ENCODE measurements at regions not wholly inside any gene's neighbourhood (a gene's known extent, or its start where the extent isn't known, plus 50 kb on each side); places are given as distances from the start of the nearest gene placed in this dataset.

- ChIA-PET CTCF (no interaction called here), POLR2A (no interaction called here)
- intact Hi-C loops (cut with micrococcal nuclease), result no loop called here
- H3K4me3 ChIP-seq (ENCODE audit: control extremely low read depth in 1 of 5, extremely low read depth in 1 of 5, insufficient read depth in 1 of 5, low read depth in 2 of 5, low read length in 4 of 5), result no peak overlapping the region
- H3K4me2 ChIP-seq (replicated peaks; ENCODE audit: low read depth, low read length, poor library complexity, severe bottlenecking), result no peak overlapping the region
- no peak for ATAC-seq (ENCODE audit: low read depth)
- no peaks in the 10 kb centered on the region for H3K79me2 ChIP-seq (ENCODE audit: control insufficient read depth, insufficient read depth, low read length)
- no peaks in the 10 kb centered on the region for H3K9me3 Mint-ChIP-seq (ENCODE audit: insufficient read depth)
- H3K4me1 ChIP-seq (ENCODE audit: control insufficient read depth in 2 of 2, insufficient read depth in 2 of 2, low read length in 2 of 2), result peaks cover 0 to 4% of the 10 kb centered on the region in 2 donors
- H3K27me3 Mint-ChIP-seq, result no peaks in the 10 kb centered on the region
- no peaks in the 10 kb centered on the region for H3K9me3 ChIP-seq (ENCODE audit: control extremely low read depth in 1 of 3, control insufficient read depth in 2 of 3, insufficient read depth in 1 of 3, low read length in 2 of 3)
- peaks cover 3% of the 10 kb centered on the region for H3K4me1 Mint-ChIP-seq
- H3K27me3 ChIP-seq (replicated peaks in 1 of 4; ENCODE audit: control extremely low read depth in 1 of 4, control insufficient read depth in 3 of 4, insufficient read depth in 4 of 4, low read length in 3 of 4), result no peaks in the 10 kb centered on the region
- H4K20me1 ChIP-seq (ENCODE audit: control insufficient read depth, insufficient read depth, low read length, poor library complexity, severe bottlenecking), result no peaks in the 10 kb centered on the region
- H3K9ac ChIP-seq (ENCODE audit: low read length), result no peak overlapping the region
- no peaks in the 10 kb centered on the region for H3K36me3 ChIP-seq (replicated peaks in 1 of 2; ENCODE audit: control extremely low read depth in 1 of 2, control insufficient read depth in 1 of 2, extremely low read depth in 1 of 2, insufficient read depth in 2 of 2, low read length in 1 of 2)
- DNase-seq, result no peak
- no peak overlapping the region for H2AFZ ChIP-seq (ENCODE audit: insufficient read depth, low read depth, low read length, poor library complexity, severe bottlenecking)
- no peak overlapping the region for H3K4me3 Mint-ChIP-seq
- 14% methylated on average over 1 of the region's 2 CpGs for WGBS (ENCODE audit: insufficient coverage)
- no peak overlapping the region for H3K27ac Mint-ChIP-seq
- TF ChIP-seq CTCF (IDR thresholded peaks at IDR 0.05) (no peak), EZH2 (IDR thresholded peaks at IDR 0.05; ENCODE audit: borderline replicate concordance, insufficient read depth, low read depth, low read length, poor library complexity, severe bottlenecking) (no peak)
- no peak overlapping the region for H3K27ac ChIP-seq (ENCODE audit: low read length in 2 of 2)
Observed at GRCh38 chr13:22235285-22235949, 564.5 kb downstream of the FGF9 start.

GRCh38 chr13:22235950-22236290, 565.0 kb downstream of the FGF9 start:
- Mint-ChIP-seq H3K4me1 (peaks cover 3% of the 10 kb centered on the region), H3K27me3 (no peaks in the 10 kb centered on the region), H3K27ac (no peak overlapping the region), H3K4me3 (no peak overlapping the region), H3K9me3 (ENCODE audit: insufficient read depth) (no peaks in the 10 kb centered on the region)
- Histone ChIP-seq H3K9ac (ENCODE audit: low read length) (no peak overlapping the region), H3K79me2 (ENCODE audit: control insufficient read depth, insufficient read depth, low read length) (no peaks in the 10 kb centered on the region), H2AFZ (ENCODE audit: insufficient read depth, low read depth, low read length, poor library complexity, severe bottlenecking) (no peak overlapping the region), H3K27me3 (replicated peaks in 1 of 4; ENCODE audit: control extremely low read depth in 1 of 4, control insufficient read depth in 3 of 4, insufficient read depth in 4 of 4, low read length in 3 of 4) (no peaks in the 10 kb centered on the region), H4K20me1 (ENCODE audit: control insufficient read depth, insufficient read depth, low read length, poor library complexity, severe bottlenecking) (no peaks in the 10 kb centered on the region), H3K4me3 (ENCODE audit: control extremely low read depth in 1 of 5, extremely low read depth in 1 of 5, insufficient read depth in 1 of 5, low read depth in 2 of 5, low read length in 4 of 5) (no peak overlapping the region), H3K27ac (ENCODE audit: low read length in 2 of 2) (no peak overlapping the region), H3K4me1 (ENCODE audit: control insufficient read depth in 2 of 2, insufficient read depth in 2 of 2, low read length in 2 of 2) (peaks cover 0 to 4% of the 10 kb centered on the region in 2 donors), H3K9me3 (ENCODE audit: control extremely low read depth in 1 of 3, control insufficient read depth in 2 of 3, insufficient read depth in 1 of 3, low read length in 2 of 3) (no peaks in the 10 kb centered on the region), H3K4me2 (replicated peaks; ENCODE audit: low read depth, low read length, poor library complexity, severe bottlenecking) (no peak overlapping the region), H3K36me3 (replicated peaks in 1 of 2; ENCODE audit: control extremely low read depth in 1 of 2, control insufficient read depth in 1 of 2, extremely low read depth in 1 of 2, insufficient read depth in 2 of 2, low read length in 1 of 2) (no peaks in the 10 kb centered on the region)
- no peak for DNase-seq
- intact Hi-C loops (cut with micrococcal nuclease), result no loop called here
- no peak for TF ChIP-seq CTCF (IDR thresholded peaks at IDR 0.05)
- no peak for TF ChIP-seq EZH2 (IDR thresholded peaks at IDR 0.05; ENCODE audit: borderline replicate concordance, insufficient read depth, low read depth, low read length, poor library complexity, severe bottlenecking)
- 100% methylated on average over 1 of the region's 2 CpGs for WGBS (ENCODE audit: insufficient coverage)
- POLR2A ChIA-PET, result no interaction called here
- CTCF ChIA-PET, result no interaction called here
- ATAC-seq (ENCODE audit: low read depth), result no peak

Measured in B cell (primary cell).